ENCODE measurements at regions not wholly inside any gene's neighbourhood (a gene's known extent, or its start where the extent isn't known, plus 50 kb on each side); places are given as distances from the start of the nearest gene placed in this dataset.
"Not testable (repeated sequence)": the region's sequence is repeated elsewhere in the genome, so short reads cannot be mapped to it uniquely, and the experiment has no call there.

GRCh38 chr14:43745746-43746145, 761.3 kb downstream of the FSCB start:
- H3K4me3 ChIP-seq (ENCODE audit: low read depth, low read length), result no peak overlapping the region
- CTCF ChIA-PET, result no interaction called here
- no peak for TF ChIP-seq CTCF (IDR thresholded peaks at IDR 0.05; ENCODE audit: insufficient read depth, low read length, missing control alignments)
- POLR2A ChIA-PET, result no interaction called here
- no peak for DNase-seq (ENCODE audit: low read depth, low spot score)

GRCh38 chr14:43735932-43736331, 771.2 kb downstream of the FSCB start:
- ChIA-PET CTCF (no interaction called here), POLR2A (no interaction called here)
- H3K4me3 ChIP-seq (ENCODE audit: low read depth, low read length), result no peak overlapping the region
- TF ChIP-seq CTCF (IDR thresholded peaks at IDR 0.05; ENCODE audit: insufficient read depth, low read length, missing control alignments), result no peak
- DNase-seq (ENCODE audit: low read depth, low spot score), result no peak

- POLR2A ChIA-PET, result no interaction called here
- no peak overlapping the region for H3K4me3 ChIP-seq (ENCODE audit: low read depth, low read length)
- CTCF ChIA-PET, result no interaction called here
- no peak for DNase-seq (ENCODE audit: low read depth, low spot score)
- TF ChIP-seq CTCF (IDR thresholded peaks at IDR 0.05; ENCODE audit: insufficient read depth, low read length, missing control alignments), result no peak
Observed at GRCh38 chr14:43729143-43729542, 777.9 kb downstream of the FSCB start.

- POLR2A ChIA-PET, result no interaction called here
- DNase-seq (ENCODE audit: low read depth, low spot score), result no peak
- CTCF ChIA-PET, result no interaction called here
- TF ChIP-seq CTCF (IDR thresholded peaks at IDR 0.05; ENCODE audit: insufficient read depth, low read length, missing control alignments), result no peak
- H3K4me3 ChIP-seq (ENCODE audit: low read depth, low read length), result no peak overlapping the region
Observed at GRCh38 chr14:43706900-43707299, 800.2 kb downstream of the FSCB start.

- H3K4me3 ChIP-seq (ENCODE audit: low read depth, low read length); DNase-seq (ENCODE audit: low read depth, low spot score); CTCF ChIA-PET; POLR2A ChIA-PET: not testable (repeated sequence)
Observed at GRCh38 chr14:43698561-43699284, 808.4 kb downstream of the FSCB start.

GRCh38 chr14:43697003-43697402, 810.1 kb downstream of the FSCB start:
- ChIA-PET POLR2A (no interaction called here), CTCF (no interaction called here)
- no peak for DNase-seq (ENCODE audit: low read depth, low spot score)
- H3K4me3 ChIP-seq (ENCODE audit: low read depth, low read length), result no peak overlapping the region
- TF ChIP-seq CTCF (IDR thresholded peaks at IDR 0.05; ENCODE audit: insufficient read depth, low read length, missing control alignments), result no peak

GRCh38 chr14:43692706-43693105, 814.4 kb downstream of the FSCB start:
- DNase-seq (ENCODE audit: low read depth, low spot score), result no peak
- no peak for TF ChIP-seq CTCF (IDR thresholded peaks at IDR 0.05; ENCODE audit: insufficient read depth, low read length, missing control alignments)
- no peak overlapping the region for H3K4me3 ChIP-seq (ENCODE audit: low read depth, low read length)
- ChIA-PET CTCF (no interaction called here), POLR2A (no interaction called here)
